ENCODE measurements at regions not wholly inside any gene's neighbourhood (a gene's known extent, or its start where the extent isn't known, plus 50 kb on each side); places are given as distances from the start of the nearest gene placed in this dataset.
"Not testable (repeated sequence)": the region's sequence is repeated elsewhere in the genome, so short reads cannot be mapped to it uniquely, and the experiment has no call there.

DNA sequence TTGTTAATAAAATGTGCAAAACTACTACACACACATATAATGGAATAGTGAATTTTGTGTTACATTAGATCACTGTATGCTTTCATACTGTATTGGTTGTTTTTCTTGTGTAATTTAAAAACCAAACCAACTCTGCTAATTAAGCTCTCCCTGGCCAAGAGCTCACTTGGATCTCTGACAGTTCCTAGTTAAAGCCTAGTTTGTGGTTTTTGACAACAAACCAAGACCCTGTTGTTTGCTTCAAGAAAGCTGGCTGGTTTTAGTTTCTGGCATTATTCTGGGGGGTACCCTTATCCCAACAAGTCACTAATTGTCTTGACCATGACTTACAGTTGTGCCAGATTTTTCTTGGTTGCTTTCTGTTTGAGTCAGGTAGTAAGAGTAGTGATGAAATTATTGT, 121.4 kb upstream of the CXorf66 start (continued):
- no peak for TF ChIP-seq NCOR1 (IDR thresholded peaks at IDR 0.05)
- no peak for TF ChIP-seq BDP1 (IDR thresholded peaks at IDR 0.05; ENCODE audit: insufficient read depth, insufficient read length)
- TF ChIP-seq, protein P1, sequence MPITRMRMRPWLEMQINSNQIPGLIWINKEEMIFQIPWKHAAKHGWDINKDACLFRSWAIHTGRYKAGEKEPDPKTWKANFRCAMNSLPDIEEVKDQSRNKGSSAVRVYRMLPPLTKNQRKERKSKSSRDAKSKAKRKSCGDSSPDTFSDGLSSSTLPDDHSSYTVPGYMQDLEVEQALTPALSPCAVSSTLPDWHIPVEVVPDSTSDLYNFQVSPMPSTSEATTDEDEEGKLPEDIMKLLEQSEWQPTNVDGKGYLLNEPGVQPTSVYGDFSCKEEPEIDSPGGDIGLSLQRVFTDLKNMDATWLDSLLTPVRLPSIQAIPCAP (CRISPR knock-in tag; IDR thresholded peaks at IDR 0.05; ENCODE audit: borderline replicate concordance), result no peak
- TF ChIP-seq NFXL1 (CRISPR knock-in tag; IDR thresholded peaks at IDR 0.05), result no peak
- no peak for TF ChIP-seq KDM1A (IDR thresholded peaks at IDR 0.05)
- no peak for TF ChIP-seq HNRNPL (IDR thresholded peaks at IDR 0.05; ENCODE audit: low read depth, low read length)
- no peak for TF ChIP-seq ZNF197 (CRISPR knock-in tag; IDR thresholded peaks at IDR 0.05; ENCODE audit: low read depth)
- no peak for TF ChIP-seq MAZ (CRISPR knock-in tag; conservative IDR thresholded peaks at IDR 0.05 in 1 of 2, IDR thresholded peaks at IDR 0.05 in 1 of 2)
- TF ChIP-seq SNIP1 (IDR thresholded peaks at IDR 0.05; ENCODE audit: low read depth), result no peak
- TF ChIP-seq, protein P2, sequence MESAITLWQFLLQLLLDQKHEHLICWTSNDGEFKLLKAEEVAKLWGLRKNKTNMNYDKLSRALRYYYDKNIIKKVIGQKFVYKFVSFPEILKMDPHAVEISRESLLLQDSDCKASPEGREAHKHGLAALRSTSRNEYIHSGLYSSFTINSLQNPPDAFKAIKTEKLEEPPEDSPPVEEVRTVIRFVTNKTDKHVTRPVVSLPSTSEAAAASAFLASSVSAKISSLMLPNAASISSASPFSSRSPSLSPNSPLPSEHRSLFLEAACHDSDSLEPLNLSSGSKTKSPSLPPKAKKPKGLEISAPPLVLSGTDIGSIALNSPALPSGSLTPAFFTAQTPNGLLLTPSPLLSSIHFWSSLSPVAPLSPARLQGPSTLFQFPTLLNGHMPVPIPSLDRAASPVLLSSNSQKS (CRISPR knock-in tag; IDR thresholded peaks at IDR 0.05), result no peak
- no peak for TF ChIP-seq LEF1 (IDR thresholded peaks at IDR 0.05)

DNA sequence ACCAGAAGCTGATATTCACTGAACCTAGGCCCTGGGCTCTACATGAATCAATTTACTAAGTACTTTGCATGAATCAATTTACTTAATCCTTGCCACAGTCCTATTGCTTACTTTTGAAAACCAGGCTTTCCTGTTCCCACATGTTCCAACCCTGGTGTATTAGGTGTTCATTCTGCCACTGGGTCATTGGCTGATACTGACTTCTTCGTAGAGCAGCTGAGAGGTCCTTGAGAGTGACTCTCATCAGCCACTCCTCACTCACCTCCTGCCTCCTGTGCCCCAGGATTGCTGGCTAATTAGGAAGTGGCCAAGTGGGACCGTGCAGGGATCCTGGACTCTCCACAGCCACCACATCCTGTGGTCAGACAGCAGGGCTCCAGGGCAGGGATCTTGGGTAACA, 109.5 kb upstream of the CXorf66 start:
- intact Hi-C loops (cut with micrococcal nuclease); H3K79me2 ChIP-seq (ENCODE audit: control insufficient read depth, insufficient read depth, low read length); H3K4me3 ChIP-seq; DNase-seq (ENCODE audit: extremely low read depth in 1 of 4, low spot score in 3 of 4); ATAC-seq; H3K9me3 ChIP-seq (replicated peaks; ENCODE audit: control insufficient read depth, insufficient read depth, low read depth, low read length); POLR2A ChIA-PET; H3K9ac ChIP-seq (ENCODE audit: insufficient read depth in 1 of 2, low read depth in 2 of 2, low read length in 2 of 2); H3K36me3 ChIP-seq (ENCODE audit: control insufficient read depth, insufficient read depth, low read length); H3K27ac ChIP-seq (ENCODE audit: extremely low read depth, low read depth, low read length); H3K27me3 ChIP-seq (ENCODE audit: control insufficient read depth in 2 of 2, insufficient read depth in 2 of 2, low read length in 2 of 2); CTCF ChIA-PET (ENCODE audit: low intra/inter-chr PET ratio); H3K4me2 ChIP-seq (ENCODE audit: insufficient read depth, low read length); H4K20me1 ChIP-seq (replicated peaks; ENCODE audit: control insufficient read depth, insufficient read depth, low read length); H3K4me1 ChIP-seq (replicated peaks in 1 of 2; ENCODE audit: control insufficient read depth in 2 of 2, insufficient read depth in 2 of 2, low read length in 2 of 2); FAIRE-seq; H2AFZ ChIP-seq (ENCODE audit: low read depth, low read length); H3K9me1 ChIP-seq (ENCODE audit: control insufficient read depth, insufficient read depth, low read length); BruUV-seq (replicated peaks): not testable (repeated sequence)
- in situ Hi-C loops (cut with MboI), result loop anchor here (5.0 kb wide), 1 partner anchor 62 kb away; no protein-coding TSS in a partner anchor
- WGBS (ENCODE audit: insufficient coverage, low coverage, missing lambda C conversion rate), result no CpG with 5 or more reads among the region's 2 CpGs
